Astrocyte (in vitro differentiated cells and primary cell): ENCODE measurements at regions not wholly inside any gene's neighbourhood (a gene's known extent, or its start where the extent isn't known, plus 50 kb on each side); places are given as distances from the start of the nearest gene placed in this dataset.

Experiments used
- CTCF ChIP-seq: IDR thresholded peaks from 2 replicates; pipeline ENCODE4 v1.5.1; 2011; ENCODE audit warnings: low read depth, mild to moderate bottlenecking, inconsistent platforms, low read length, moderate library complexity; ENCODE audit not compliant: insufficient read depth
- EZH2 ChIP-seq: IDR thresholded peaks from 2 replicates; pipeline ENCODE4 v1.6.1; 2012; ENCODE audit warnings: mild to moderate bottlenecking, low read length, inconsistent platforms; ENCODE audit not compliant: insufficient read depth

- TF ChIP-seq CTCF (no peak), EZH2 (no peak)
Measured at GRCh38 chr9:129264388-129264787, 86.3 kb upstream of the IER5L start.
